Transverse colon (tissue), 4 donors: ENCODE measurements at regions not wholly inside any gene's neighbourhood (a gene's known extent, or its start where the extent isn't known, plus 50 kb on each side); places are given as distances from the start of the nearest gene placed in this dataset.

Experiments
- CTCF ChIP-seq, 5 experiments: fragments of 200-600 bp in 3 of 5; fragments of 450-650 bp in 2 of 5; sonication (generic) in 3 of 5; IDR thresholded peaks; 1 replicate in 2 of 5; 2 replicates in 3 of 5; pipeline ENCODE4 v1.5.1; 2016 to 2017; ENCODE audit warnings: antibody characterized with exemption in 5 of 5, inconsistent platforms in 3 of 5, mild to moderate bottlenecking in 2 of 5, moderate library complexity in 1 of 5
- EP300 ChIP-seq: sonication (generic); formaldehyde crosslinking; IDR thresholded peaks from one replicate; pipeline ENCODE4 v1.6.1; 2017; ENCODE audit warnings: antibody characterized with exemption, low read depth
- POLR2A ChIP-seq: fragments of 450-650 bp; IDR thresholded peaks from one replicate; pipeline ENCODE4 v1.6.1; 2016; ENCODE audit warnings: antibody characterized with exemption, mild to moderate bottlenecking, moderate library complexity
- POLR2AphosphoS5 ChIP-seq, 3 donors: sonication (generic); formaldehyde crosslinking; IDR thresholded peaks; one replicate each; pipeline ENCODE4 v1.6.1; 2016; ENCODE audit warnings: antibody characterized with exemption in 3 of 3

GRCh38 chr5:136605638-136606037 lies 240.3 kb upstream of the TRPC7 start:
- TF ChIP-seq CTCF (IDR thresholded peaks at IDR 0.05): no peak
- no peak for TF ChIP-seq EP300
- no peak for TF ChIP-seq POLR2AphosphoS5 (IDR thresholded peaks at IDR 0.05)
- no peak for TF ChIP-seq POLR2A
